GM18520 (cell line): ENCODE measurements at regions not wholly inside any gene's neighbourhood (a gene's known extent, or its start where the extent isn't known, plus 50 kb on each side); places are given as distances from the start of the nearest gene placed in this dataset.
"Not testable (repeated sequence)": the region's sequence is repeated elsewhere in the genome, so short reads cannot be mapped to it uniquely, and the experiment has no call there.

Experiments used
- ATAC-seq: cut with Tn5 transposase; IDR thresholded peaks from one replicate; pipeline ENCODE4 v1.9.1; 2021; ENCODE audit not compliant: unreplicated experiment

DNA sequence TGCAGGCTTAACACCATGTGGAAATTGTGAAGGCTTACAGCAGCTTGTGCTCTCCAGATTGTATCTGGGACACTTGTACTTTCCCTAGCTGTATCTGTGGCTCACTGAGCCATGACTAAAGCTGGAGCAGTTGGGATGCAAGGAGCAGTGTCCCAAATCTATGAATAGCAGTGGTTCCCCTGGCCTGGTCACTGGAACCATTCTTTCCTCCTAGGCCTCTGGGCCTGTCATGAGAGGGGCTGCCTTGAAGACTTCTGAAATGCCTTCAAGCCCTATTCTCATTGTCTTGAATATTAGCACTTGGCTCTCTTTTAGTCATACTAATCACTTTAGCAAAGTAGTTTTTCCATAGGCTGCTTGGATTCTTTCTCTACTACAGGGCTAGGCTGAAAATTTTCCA, 186.8 kb upstream of the LRATD1 start:
- no peak for ATAC-seq

GRCh38 chr2:14448340-14448739, 184.2 kb upstream of the LRATD1 start:
- no peak for ATAC-seq

DNA sequence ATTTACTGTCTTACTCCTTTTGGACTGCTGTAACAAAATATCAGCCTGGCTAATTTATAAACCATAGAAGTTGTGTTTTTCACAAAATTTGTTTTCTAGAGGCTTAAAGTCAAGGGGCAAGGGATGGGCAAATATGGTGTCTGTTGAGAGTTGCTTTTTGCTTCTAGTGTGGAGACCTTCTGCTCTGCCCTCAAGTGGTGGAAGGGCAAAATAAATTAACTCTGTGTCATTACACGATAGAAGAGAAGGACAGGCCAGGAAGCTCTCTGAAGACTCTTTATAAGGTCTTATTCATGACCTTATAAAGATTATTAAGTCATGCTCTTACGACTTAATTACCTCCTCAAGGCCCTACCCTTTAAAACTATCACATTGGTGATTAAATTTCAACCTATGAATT, 181.2 kb upstream of the LRATD1 start:
- ATAC-seq = no peak

GRCh38 chr2:14454202-14454601, 178.3 kb upstream of the LRATD1 start:
- ATAC-seq = no peak

DNA sequence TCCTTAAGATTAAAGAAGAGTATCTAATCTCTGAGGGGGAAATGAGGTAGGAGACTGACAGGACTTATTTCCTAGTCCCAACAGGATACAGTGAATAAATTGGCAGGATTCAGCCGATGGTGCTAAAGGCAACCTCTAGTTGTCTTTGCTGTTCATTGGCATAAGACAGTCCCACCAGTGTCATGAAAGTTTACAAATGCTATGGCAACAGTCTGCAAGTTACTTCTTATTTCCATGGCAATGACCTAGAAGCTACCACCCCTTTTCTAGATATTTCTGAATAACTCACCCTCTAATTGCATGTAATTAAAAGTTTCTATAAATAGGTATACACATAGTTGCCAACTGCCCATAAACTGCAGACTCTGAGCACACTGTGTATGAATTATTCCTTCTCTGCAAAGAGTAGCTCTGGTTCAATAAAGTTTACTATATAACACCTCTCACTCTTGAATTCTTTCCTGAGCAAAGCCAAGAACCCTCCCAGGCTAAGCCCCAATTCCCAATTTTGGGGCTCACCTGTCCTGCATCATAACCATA, 172.7 kb upstream of the LRATD1 start:
- ATAC-seq = no peak

- ATAC-seq = no peak
Observed at GRCh38 chr2:14475994-14476393, 156.5 kb upstream of the LRATD1 start.

DNA sequence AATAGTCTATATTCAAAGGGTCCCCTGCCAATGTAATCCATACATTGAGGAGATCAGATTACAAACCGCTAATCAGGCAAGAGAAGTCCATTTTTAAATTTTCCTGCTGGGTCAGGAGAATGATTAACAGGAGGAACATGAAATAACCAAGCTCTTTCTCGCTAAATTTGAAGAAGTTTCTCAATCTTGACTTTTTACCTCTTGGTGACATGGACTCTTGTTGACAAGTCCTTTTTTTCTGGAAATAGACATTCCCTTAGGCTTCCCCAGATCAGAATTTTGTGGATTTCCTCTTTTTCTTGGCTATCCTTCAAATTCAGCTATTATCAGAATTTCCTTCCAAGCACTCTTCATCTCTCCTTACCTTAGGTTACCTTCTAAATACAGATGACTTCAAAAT, 153.0 kb upstream of the LRATD1 start:
- no peak for ATAC-seq

- no peak for ATAC-seq
Observed at GRCh38 chr2:14480120-14480519, 152.4 kb upstream of the LRATD1 start.

DNA sequence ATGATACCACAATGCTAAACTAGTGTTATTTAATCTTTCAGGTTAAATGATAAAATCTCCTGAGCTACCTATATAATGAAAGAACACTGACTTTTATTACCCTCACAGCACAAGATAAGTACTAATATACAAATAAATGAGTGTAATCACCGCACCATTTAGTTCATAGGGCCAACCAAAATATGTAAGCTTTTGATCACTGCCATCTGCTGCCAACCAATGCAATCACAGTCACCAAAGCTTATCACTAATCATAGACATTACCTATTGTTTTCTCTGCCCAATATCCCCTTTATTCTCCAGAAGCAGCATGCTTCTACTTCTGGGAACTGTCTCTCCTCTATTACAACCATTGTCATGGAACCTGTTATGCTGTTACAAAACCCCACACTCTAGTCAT, 151.6 kb upstream of the LRATD1 start:
- ATAC-seq = no peak

DNA sequence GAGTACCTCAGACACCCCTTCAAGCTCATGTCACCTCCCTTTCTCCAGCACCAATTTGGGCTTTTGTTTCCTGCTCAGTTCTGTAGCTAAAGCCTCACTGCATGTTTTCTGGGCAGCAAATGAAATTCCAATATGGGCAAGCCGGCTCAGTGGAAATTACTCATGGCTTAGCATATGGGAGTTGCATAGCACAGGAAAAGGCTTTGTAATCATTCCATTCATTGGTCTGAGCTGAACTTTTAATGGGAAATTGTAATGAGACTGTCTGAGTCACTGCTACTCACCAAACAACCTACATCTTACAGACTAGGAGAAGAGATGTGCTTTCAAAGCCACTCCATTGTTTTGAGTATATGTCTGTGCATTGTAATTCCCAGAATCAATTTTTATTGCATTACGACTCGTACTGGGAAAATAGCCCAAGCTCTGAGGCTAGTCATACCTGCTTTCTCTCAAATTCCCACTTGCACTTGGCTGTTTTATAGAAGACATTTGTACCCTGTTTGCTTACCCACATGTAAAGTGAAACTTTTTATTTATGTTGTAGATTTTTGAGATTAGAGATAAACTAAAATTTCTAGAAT, 139.5 kb upstream of the LRATD1 start:
- no peak for ATAC-seq

DNA sequence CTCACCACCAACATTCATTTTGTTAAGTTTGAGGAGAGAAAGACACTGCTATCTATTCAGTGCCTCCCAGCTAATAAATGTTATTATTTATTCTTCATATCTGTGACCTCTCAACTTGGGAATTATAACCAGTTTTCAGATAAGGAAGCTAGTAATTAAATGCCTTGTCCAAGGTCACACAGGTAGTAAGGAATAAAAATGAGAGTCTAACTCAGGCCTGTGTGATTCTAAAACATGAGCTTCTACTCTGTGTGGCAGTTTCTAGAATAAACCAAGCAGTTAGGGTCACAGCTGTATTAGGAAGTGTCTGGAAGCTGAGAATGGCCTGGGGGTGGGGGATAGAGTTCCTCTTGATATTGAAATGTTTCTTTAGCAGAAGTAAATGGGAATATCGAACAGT, 137.8 kb upstream of the LRATD1 start:
- ATAC-seq = no peak

DNA sequence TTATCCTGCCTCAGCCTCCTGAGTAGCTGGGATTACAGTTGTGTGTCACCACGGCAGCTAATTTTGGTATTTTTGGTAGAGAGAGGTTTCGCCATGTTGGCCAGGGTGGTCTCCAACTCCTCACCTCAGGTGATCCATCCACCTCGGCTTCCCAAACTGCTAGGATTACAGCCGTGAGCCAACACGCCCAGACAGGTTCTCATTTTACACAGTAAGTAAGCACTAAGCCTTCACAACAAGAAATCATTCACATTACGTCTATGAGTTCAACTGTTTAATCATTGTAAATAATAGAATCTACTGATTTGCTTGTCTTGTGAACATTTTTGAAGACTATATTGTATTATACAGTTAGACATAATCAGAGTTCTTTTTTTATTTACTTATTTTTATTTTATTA, 131.5 kb upstream of the LRATD1 start:
- ATAC-seq = no peak

- not testable (repeated sequence) for ATAC-seq
Observed at GRCh38 chr2:14506955-14507354, 125.6 kb upstream of the LRATD1 start.

DNA sequence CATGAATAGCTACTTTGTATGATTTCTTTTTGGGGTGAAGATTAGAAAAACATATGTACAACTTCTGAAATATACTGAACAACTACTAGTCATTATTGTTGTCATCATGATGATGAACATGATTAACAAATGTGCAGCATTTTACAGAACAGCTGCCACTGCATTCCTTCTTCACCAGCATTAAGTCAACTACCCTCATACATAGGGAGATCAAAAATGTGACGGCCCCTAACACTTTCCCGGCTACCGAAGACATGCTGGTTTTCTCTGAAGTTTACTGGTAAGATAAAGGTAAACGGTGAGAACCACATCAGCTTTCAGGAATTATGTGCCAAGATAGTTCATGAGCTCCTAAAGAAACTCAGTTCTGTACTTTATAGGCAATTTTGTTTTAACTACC, 121.0 kb upstream of the LRATD1 start:
- no peak for ATAC-seq

GRCh38 chr2:14513903-14514302, 118.6 kb upstream of the LRATD1 start:
- ATAC-seq = no peak

DNA sequence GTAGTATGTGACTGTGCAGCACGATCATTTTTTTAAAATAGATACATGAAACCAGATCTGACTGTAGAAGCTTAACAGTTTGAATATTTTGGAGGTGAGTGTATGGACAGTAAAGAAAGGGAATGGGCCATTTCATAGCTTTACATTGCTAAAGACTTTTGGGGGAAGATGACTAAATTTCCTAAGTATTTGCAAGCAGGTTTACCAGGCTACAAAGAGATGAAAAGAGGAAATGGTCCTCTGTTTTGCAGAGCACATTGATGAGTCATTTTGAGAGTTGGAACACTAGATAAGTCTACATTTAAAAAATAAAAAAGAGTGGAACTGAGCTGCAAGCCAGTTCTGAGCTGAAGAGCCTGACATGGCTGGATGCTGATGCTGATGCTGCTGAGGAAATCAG, 115.7 kb upstream of the LRATD1 start:
- no peak for ATAC-seq

- ATAC-seq = no peak
Observed at GRCh38 chr2:14517731-14518130, 114.8 kb upstream of the LRATD1 start.

GRCh38 chr2:14520385-14520945, 112.1 kb upstream of the LRATD1 start:
- ATAC-seq = no peak

- ATAC-seq = no peak
Observed at GRCh38 chr2:14524041-14524802, 108.3 kb upstream of the LRATD1 start.

DNA sequence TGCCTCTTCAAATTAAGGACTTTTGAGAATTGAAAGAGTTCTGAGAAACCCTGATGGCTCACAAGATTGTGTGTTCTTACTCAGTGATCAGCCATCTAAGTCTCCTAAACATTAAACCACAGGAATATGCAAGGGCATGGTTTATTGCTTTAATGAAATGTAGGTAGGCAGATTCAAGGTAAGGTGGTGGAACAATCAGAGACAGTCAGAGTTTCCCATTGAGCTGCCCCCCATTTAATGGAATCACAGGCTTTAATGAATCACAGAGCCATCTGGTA, 107.8 kb upstream of the LRATD1 start:
- no peak for ATAC-seq

- ATAC-seq = no peak
Observed at GRCh38 chr2:14530506-14530905, 102.0 kb upstream of the LRATD1 start.

GRCh38 chr2:14533131-14533757, 99.3 kb upstream of the LRATD1 start:
- ATAC-seq = no peak
